ENCODE measurements at regions not wholly inside any gene's neighbourhood (a gene's known extent, or its start where the extent isn't known, plus 50 kb on each side); places are given as distances from the start of the nearest gene placed in this dataset.

DNA sequence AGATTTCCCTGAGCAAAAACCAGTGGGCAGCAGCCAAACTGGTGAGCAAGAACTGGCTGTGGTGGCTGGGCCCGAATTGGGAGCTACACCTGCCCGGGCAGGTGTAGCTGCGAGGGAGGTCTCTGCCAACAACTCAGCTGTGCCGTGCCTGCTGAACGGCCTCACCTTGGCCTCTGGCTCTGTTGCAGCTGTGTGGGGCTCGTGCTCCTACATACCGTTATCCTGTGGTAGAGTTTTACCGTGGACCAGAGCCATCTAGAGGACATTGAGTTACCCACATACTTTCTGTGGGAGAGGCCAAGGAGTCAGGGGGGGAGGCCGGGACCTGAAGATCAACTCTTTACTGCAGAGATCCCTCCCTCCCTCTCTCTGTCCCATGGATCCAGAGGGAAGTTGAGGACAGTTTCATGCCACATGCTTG, 113.2 kb downstream of the TM9SF2 start:
- TF ChIP-seq, protein P1, sequence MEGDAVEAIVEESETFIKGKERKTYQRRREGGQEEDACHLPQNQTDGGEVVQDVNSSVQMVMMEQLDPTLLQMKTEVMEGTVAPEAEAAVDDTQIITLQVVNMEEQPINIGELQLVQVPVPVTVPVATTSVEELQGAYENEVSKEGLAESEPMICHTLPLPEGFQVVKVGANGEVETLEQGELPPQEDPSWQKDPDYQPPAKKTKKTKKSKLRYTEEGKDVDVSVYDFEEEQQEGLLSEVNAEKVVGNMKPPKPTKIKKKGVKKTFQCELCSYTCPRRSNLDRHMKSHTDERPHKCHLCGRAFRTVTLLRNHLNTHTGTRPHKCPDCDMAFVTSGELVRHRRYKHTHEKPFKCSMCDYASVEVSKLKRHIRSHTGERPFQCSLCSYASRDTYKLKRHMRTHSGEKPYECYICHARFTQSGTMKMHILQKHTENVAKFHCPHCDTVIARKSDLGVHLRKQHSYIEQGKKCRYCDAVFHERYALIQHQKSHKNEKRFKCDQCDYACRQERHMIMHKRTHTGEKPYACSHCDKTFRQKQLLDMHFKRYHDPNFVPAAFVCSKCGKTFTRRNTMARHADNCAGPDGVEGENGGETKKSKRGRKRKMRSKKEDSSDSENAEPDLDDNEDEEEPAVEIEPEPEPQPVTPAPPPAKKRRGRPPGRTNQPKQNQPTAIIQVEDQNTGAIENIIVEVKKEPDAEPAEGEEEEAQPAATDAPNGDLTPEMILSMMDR (IDR thresholded peaks at IDR 0.05) = no peak
